SU-DHL-6 (cell line): ENCODE measurements at regions not wholly inside any gene's neighbourhood (a gene's known extent, or its start where the extent isn't known, plus 50 kb on each side); places are given as distances from the start of the nearest gene placed in this dataset.

ENCODE experiments used
- EZH2phosphoT487 ChIP-seq: fragments of 200-600 bp; sonication (generic), shearing (Covaris generic); conservative IDR thresholded peaks from 2 replicates; pipeline ENCODE4 v1.6.1; 2018; ENCODE audit warnings: mild to moderate bottlenecking, antibody characterized with exemption, low read length, moderate library complexity, mixed read lengths
- TF ChIP-seq, protein P1 (sequence below): fragments of 200-600 bp; sonication (generic); IDR thresholded peaks from one replicate; pipeline ENCODE4 v1.5.1; 2017; ENCODE audit warnings: antibody characterized with exemption, mild to moderate bottlenecking, low read length, moderate library complexity; ENCODE audit not compliant: insufficient read depth, poor library complexity, severe bottlenecking

- TF ChIP-seq, protein P1, sequence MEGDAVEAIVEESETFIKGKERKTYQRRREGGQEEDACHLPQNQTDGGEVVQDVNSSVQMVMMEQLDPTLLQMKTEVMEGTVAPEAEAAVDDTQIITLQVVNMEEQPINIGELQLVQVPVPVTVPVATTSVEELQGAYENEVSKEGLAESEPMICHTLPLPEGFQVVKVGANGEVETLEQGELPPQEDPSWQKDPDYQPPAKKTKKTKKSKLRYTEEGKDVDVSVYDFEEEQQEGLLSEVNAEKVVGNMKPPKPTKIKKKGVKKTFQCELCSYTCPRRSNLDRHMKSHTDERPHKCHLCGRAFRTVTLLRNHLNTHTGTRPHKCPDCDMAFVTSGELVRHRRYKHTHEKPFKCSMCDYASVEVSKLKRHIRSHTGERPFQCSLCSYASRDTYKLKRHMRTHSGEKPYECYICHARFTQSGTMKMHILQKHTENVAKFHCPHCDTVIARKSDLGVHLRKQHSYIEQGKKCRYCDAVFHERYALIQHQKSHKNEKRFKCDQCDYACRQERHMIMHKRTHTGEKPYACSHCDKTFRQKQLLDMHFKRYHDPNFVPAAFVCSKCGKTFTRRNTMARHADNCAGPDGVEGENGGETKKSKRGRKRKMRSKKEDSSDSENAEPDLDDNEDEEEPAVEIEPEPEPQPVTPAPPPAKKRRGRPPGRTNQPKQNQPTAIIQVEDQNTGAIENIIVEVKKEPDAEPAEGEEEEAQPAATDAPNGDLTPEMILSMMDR, result no peak
- TF ChIP-seq EZH2phosphoT487, result no peak
Measured at GRCh38 chr1:82969340-82969739, 1029.6 kb downstream of the TTLL7 start.
